ENCODE measurements at regions not wholly inside any gene's neighbourhood (a gene's known extent, or its start where the extent isn't known, plus 50 kb on each side); places are given as distances from the start of the nearest gene placed in this dataset.

DNA sequence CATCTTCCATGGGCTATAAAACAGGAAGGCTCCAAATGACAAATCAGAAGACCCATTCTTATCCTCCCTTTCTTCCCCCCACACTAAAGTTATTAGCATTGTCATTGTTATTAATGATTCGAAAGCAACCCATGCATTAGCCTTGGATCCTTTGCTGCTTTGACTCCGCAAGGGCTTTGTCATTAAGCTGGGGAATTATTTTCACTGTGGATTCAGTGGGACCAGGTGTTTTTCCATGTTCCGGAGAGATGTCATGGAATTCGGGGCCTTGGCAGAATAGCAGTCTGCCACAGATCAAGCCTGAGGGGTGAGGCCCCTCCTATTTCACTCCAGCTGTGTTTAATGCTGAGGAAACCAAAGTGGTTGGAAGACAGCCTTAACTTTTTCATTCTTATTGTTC, 357.1 kb downstream of the EN1 start:
- H3K36me3 ChIP-seq (ENCODE audit: control insufficient read depth, insufficient read depth, low read length), result no peaks in the 10 kb centered on the region
- no peak overlapping the region for H3K27ac ChIP-seq (ENCODE audit: low read depth, low read length)
- no peaks in the 10 kb centered on the region for H3K9me3 ChIP-seq (ENCODE audit: control insufficient read depth, insufficient read depth, low read length)
- no peaks in the 10 kb centered on the region for H3K27me3 ChIP-seq (ENCODE audit: control insufficient read depth, insufficient read depth, low read length)
- no CpG with 5 or more reads among the region's 4 CpGs for WGBS (ENCODE audit: insufficient coverage)
- no peak overlapping the region for H3K4me3 ChIP-seq (ENCODE audit: low read depth, low read length)
- H3K4me1 ChIP-seq (ENCODE audit: control insufficient read depth, insufficient read depth, low read length), result no peaks in the 10 kb centered on the region
- no peak for DNase-seq (ENCODE audit: low read depth in 4 of 6, low spot score in 6 of 6)

GRCh38 chr2:118489712-118490299, 357.6 kb downstream of the EN1 start:
- Histone ChIP-seq H3K36me3 (ENCODE audit: control insufficient read depth, insufficient read depth, low read length) (no peaks in the 10 kb centered on the region), H3K4me1 (ENCODE audit: control insufficient read depth, insufficient read depth, low read length) (no peaks in the 10 kb centered on the region), H3K27ac (ENCODE audit: low read depth, low read length) (no peak overlapping the region), H3K27me3 (ENCODE audit: control insufficient read depth, insufficient read depth, low read length) (no peaks in the 10 kb centered on the region), H3K4me3 (ENCODE audit: low read depth, low read length) (no peak overlapping the region), H3K9me3 (ENCODE audit: control insufficient read depth, insufficient read depth, low read length) (no peaks in the 10 kb centered on the region)
- whole genome bisulfite sequencing (ENCODE audit: insufficient coverage), result 73% methylated on average over 3 of the region's 6 CpGs
- DNase-seq (ENCODE audit: low read depth in 4 of 6, low spot score in 6 of 6), result no peak

DNA sequence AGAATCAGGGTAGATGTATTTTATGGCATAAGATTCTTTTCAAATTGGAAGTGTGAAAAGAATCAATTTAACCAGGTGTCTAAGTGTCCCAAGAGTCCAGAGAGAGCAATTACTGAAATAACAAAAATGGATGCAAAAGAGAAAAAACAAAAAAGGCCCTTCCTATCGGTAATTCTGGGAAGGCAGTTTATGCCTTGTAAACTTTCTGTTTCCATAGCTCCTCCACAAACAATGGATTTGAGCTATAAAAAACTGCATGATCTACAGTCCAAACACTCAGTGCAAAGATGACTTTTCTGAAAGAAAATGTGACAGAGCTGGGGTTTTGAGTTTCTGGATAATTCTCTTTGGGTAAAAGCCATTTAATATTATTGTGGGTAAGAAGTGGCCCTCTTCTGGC, 366.1 kb downstream of the EN1 start:
- DNase-seq (ENCODE audit: low read depth in 4 of 6, low spot score in 6 of 6), result peak in 1 of 6 donors; percentile 6
- no CpG with 5 or more reads among the region's 1 CpG for WGBS (ENCODE audit: insufficient coverage)
- H3K27ac ChIP-seq (ENCODE audit: low read depth, low read length), result no peak overlapping the region

DNA sequence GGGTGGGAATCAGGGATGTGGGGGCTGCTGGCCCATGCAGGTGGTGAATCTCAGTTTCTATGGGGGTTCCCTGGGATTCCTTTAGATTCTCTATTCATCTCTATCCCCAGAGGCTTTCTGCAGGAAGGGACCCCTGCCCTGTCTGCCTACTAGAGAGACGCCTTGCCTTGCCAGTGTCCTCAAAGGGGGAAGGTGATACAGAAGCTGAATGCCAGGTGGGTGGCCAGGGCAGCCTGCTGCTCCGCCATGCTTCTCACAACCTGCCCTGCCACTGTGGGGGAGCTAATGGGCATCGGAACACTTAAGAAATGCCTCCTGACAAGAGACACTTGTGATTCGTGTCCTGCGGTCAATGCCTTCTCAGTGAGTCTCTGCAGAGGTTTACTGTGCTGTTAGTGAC, 368.4 kb downstream of the EN1 start:
- Histone ChIP-seq H3K27me3 (ENCODE audit: control insufficient read depth, insufficient read depth, low read length) (no peaks in the 10 kb centered on the region), H3K4me3 (ENCODE audit: low read depth, low read length) (no peak overlapping the region), H3K36me3 (ENCODE audit: control insufficient read depth, insufficient read depth, low read length) (no peaks in the 10 kb centered on the region), H3K9me3 (ENCODE audit: control insufficient read depth, insufficient read depth, low read length) (no peaks in the 10 kb centered on the region), H3K4me1 (ENCODE audit: control insufficient read depth, insufficient read depth, low read length) (no peaks in the 10 kb centered on the region), H3K27ac (ENCODE audit: low read depth, low read length) (no peak overlapping the region)
- WGBS (ENCODE audit: insufficient coverage), result 88% methylated on average over 5 of the region's 5 CpGs
- no peak for DNase-seq (ENCODE audit: low read depth in 4 of 6, low spot score in 6 of 6)

More for the DNA sequence above, 366.1 kb downstream of the EN1 start:
- no peaks in the 10 kb centered on the region for H3K4me1 ChIP-seq (ENCODE audit: control insufficient read depth, insufficient read depth, low read length)
- H3K36me3 ChIP-seq (ENCODE audit: control insufficient read depth, insufficient read depth, low read length), result no peaks in the 10 kb centered on the region
- H3K4me3 ChIP-seq (ENCODE audit: low read depth, low read length), result no peak overlapping the region
- H3K27me3 ChIP-seq (ENCODE audit: control insufficient read depth, insufficient read depth, low read length), result no peaks in the 10 kb centered on the region
- no peaks in the 10 kb centered on the region for H3K9me3 ChIP-seq (ENCODE audit: control insufficient read depth, insufficient read depth, low read length)

- H3K27ac ChIP-seq (ENCODE audit: low read depth, low read length), result no peak overlapping the region
- no peaks in the 10 kb centered on the region for H3K36me3 ChIP-seq (ENCODE audit: control insufficient read depth, insufficient read depth, low read length)
- H3K27me3 ChIP-seq (ENCODE audit: control insufficient read depth, insufficient read depth, low read length), result no peaks in the 10 kb centered on the region
- DNase-seq (ENCODE audit: low read depth in 4 of 6, low spot score in 6 of 6), result no peak
- no peaks in the 10 kb centered on the region for H3K4me1 ChIP-seq (ENCODE audit: control insufficient read depth, insufficient read depth, low read length)
- no peaks in the 10 kb centered on the region for H3K9me3 ChIP-seq (ENCODE audit: control insufficient read depth, insufficient read depth, low read length)
- no peak overlapping the region for H3K4me3 ChIP-seq (ENCODE audit: low read depth, low read length)
- WGBS (ENCODE audit: insufficient coverage), result 69% methylated on average over 7 of the region's 8 CpGs
Observed at GRCh38 chr2:118477111-118477862, 370.2 kb downstream of the EN1 start.

GRCh38 chr2:118475622-118476205, 371.7 kb downstream of the EN1 start:
- no peak overlapping the region for H3K4me3 ChIP-seq (ENCODE audit: low read depth, low read length)
- H3K27ac ChIP-seq (ENCODE audit: low read depth, low read length), result no peak overlapping the region
- H3K27me3 ChIP-seq (ENCODE audit: control insufficient read depth, insufficient read depth, low read length), result no peaks in the 10 kb centered on the region
- DNase-seq (ENCODE audit: low read depth in 4 of 6, low spot score in 6 of 6), result peak in 1 of 6 donors; percentile 59
- 82% methylated on average over 9 of the region's 9 CpGs for WGBS (ENCODE audit: insufficient coverage)
- H3K36me3 ChIP-seq (ENCODE audit: control insufficient read depth, insufficient read depth, low read length), result no peaks in the 10 kb centered on the region
- no peaks in the 10 kb centered on the region for H3K4me1 ChIP-seq (ENCODE audit: control insufficient read depth, insufficient read depth, low read length)
- H3K9me3 ChIP-seq (ENCODE audit: control insufficient read depth, insufficient read depth, low read length), result no peaks in the 10 kb centered on the region

- Histone ChIP-seq H3K4me3 (ENCODE audit: low read depth, low read length) (no peak overlapping the region), H3K4me1 (ENCODE audit: control insufficient read depth, insufficient read depth, low read length) (no peaks in the 10 kb centered on the region), H3K36me3 (ENCODE audit: control insufficient read depth, insufficient read depth, low read length) (no peaks in the 10 kb centered on the region), H3K27ac (ENCODE audit: low read depth, low read length) (no peak overlapping the region), H3K27me3 (ENCODE audit: control insufficient read depth, insufficient read depth, low read length) (no peaks in the 10 kb centered on the region), H3K9me3 (ENCODE audit: control insufficient read depth, insufficient read depth, low read length) (no peaks in the 10 kb centered on the region)
- 51% methylated on average over 2 of the region's 3 CpGs for WGBS (ENCODE audit: insufficient coverage)
- DNase-seq (ENCODE audit: low read depth in 4 of 6, low spot score in 6 of 6), result peak in 1 of 6 donors; percentile 77
Observed at GRCh38 chr2:118474541-118474920, 372.9 kb downstream of the EN1 start.

GRCh38 chr2:118473846-118474540, 373.5 kb downstream of the EN1 start:
- Histone ChIP-seq H3K36me3 (ENCODE audit: control insufficient read depth, insufficient read depth, low read length) (no peaks in the 10 kb centered on the region), H3K4me3 (ENCODE audit: low read depth, low read length) (no peak overlapping the region), H3K27ac (ENCODE audit: low read depth, low read length) (no peak overlapping the region), H3K4me1 (ENCODE audit: control insufficient read depth, insufficient read depth, low read length) (no peaks in the 10 kb centered on the region), H3K9me3 (ENCODE audit: control insufficient read depth, insufficient read depth, low read length) (no peaks in the 10 kb centered on the region), H3K27me3 (ENCODE audit: control insufficient read depth, insufficient read depth, low read length) (no peaks in the 10 kb centered on the region)
- 50% methylated on average over 1 of the region's 8 CpGs for WGBS (ENCODE audit: insufficient coverage)
- peak in 1 of 6 donors; percentile 30 for DNase-seq (ENCODE audit: low read depth in 4 of 6, low spot score in 6 of 6)

- Histone ChIP-seq H3K4me1 (ENCODE audit: control insufficient read depth, insufficient read depth, low read length) (no peaks in the 10 kb centered on the region), H3K27me3 (ENCODE audit: control insufficient read depth, insufficient read depth, low read length) (no peaks in the 10 kb centered on the region), H3K27ac (ENCODE audit: low read depth, low read length) (no peak overlapping the region), H3K9me3 (ENCODE audit: control insufficient read depth, insufficient read depth, low read length) (no peaks in the 10 kb centered on the region), H3K36me3 (ENCODE audit: control insufficient read depth, insufficient read depth, low read length) (no peaks in the 10 kb centered on the region), H3K4me3 (ENCODE audit: low read depth, low read length) (no peak overlapping the region)
- no CpG with 5 or more reads among the region's 5 CpGs for WGBS (ENCODE audit: insufficient coverage)
- DNase-seq (ENCODE audit: low read depth in 4 of 6, low spot score in 6 of 6), result no peak
Observed at GRCh38 chr2:118473241-118473640, 374.2 kb downstream of the EN1 start.
